HEK293 (cell line): ENCODE measurements at regions not wholly inside any gene's neighbourhood (a gene's known extent, or its start where the extent isn't known, plus 50 kb on each side); places are given as distances from the start of the nearest gene placed in this dataset.

ENCODE experiments used
- CTCF ChIA-PET: fragments of 350-600 bp; formaldehyde crosslinking; extraction: SDS; loops from one replicate; lab custom pipeline; 2021; ENCODE audit warnings: antibody characterized with exemption; lab: Yijun Ruan, JAX
- POLR2A ChIA-PET: fragments of 300-600 bp; formaldehyde crosslinking; extraction: SDS; loops from one replicate; lab custom pipeline; 2020; ENCODE audit warnings: antibody characterized with exemption, inconsistent platforms; lab: Yijun Ruan, JAX
- H3K27ac ChIP-seq: fragments of 200-500 bp; sonication (Bioruptor generic); 2 replicates; pipeline ENCODE4 v1.5.1; 2014; ENCODE audit warnings: low read depth, low read length, control low read depth, inconsistent platforms; ENCODE audit errors: extremely low read depth
- H3K36me3 ChIP-seq, 2 experiments: fragments of 200-500 bp in 1 of 2; sonication (Bioruptor generic) in 1 of 2; 1 replicate in 1 of 2; 2 replicates in 1 of 2; pipeline ENCODE4 v1.5.1; 2014 to 2017; ENCODE audit warnings: inconsistent platforms in 2 of 2, low read length in 2 of 2; ENCODE audit not compliant: control insufficient read depth in 2 of 2, insufficient read depth in 1 of 2
- H3K4me1 ChIP-seq: fragments of 200-500 bp; sonication (Bioruptor generic); 2 replicates; pipeline ENCODE4 v1.5.1; 2014; ENCODE audit warnings: mild to moderate bottlenecking, low read length, inconsistent platforms; ENCODE audit not compliant: control insufficient read depth, insufficient read depth
- H3K4me3 ChIP-seq: 2 replicates; pipeline ENCODE4 v1.5.1; 2011; ENCODE audit warnings: low read depth, mild to moderate bottlenecking, control low read depth, low read length, moderate library complexity
- H3K9me3 ChIP-seq: fragments of 200-500 bp; sonication (Bioruptor generic); 2 replicates; pipeline ENCODE4 v1.5.1; 2014; ENCODE audit warnings: low read depth, low read length, inconsistent platforms; ENCODE audit not compliant: control insufficient read depth, insufficient read depth
- FEZF1 ChIP-seq: fragments of 450-650 bp; formaldehyde crosslinking; IDR thresholded peaks from 2 replicates; pipeline ENCODE4 v1.5.1; 2016; ENCODE audit warnings: missing biosample characterization, missing genetic modification characterization
- GLI2 ChIP-seq: fragments of 450-650 bp; formaldehyde crosslinking; IDR thresholded peaks from 2 replicates; pipeline ENCODE4; 2017; ENCODE audit warnings: missing biosample characterization, missing genetic modification characterization, low read depth, borderline replicate concordance
- TCF7L2 ChIP-seq: IDR thresholded peaks from 2 replicates; pipeline ENCODE4 v1.6.1; 2011; ENCODE audit warnings: low read depth, mild to moderate bottlenecking, inconsistent platforms, low read length, moderate library complexity, borderline replicate concordance
- ZFHX2 ChIP-seq: fragments of 450-650 bp; formaldehyde crosslinking; conservative IDR thresholded peaks from 2 replicates; pipeline ENCODE4 v1.5.1; 2016; ENCODE audit warnings: missing biosample characterization, missing genetic modification characterization
- ZFP37 ChIP-seq: fragments of 450-650 bp; formaldehyde crosslinking; IDR thresholded peaks from 2 replicates; pipeline ENCODE4 v1.5.1; 2016; ENCODE audit warnings: missing biosample characterization, missing genetic modification characterization
- ZNF112 ChIP-seq: fragments of 450-650 bp; formaldehyde crosslinking; IDR thresholded peaks from 2 replicates; pipeline ENCODE4 v1.5.0; 2017; ENCODE audit warnings: missing biosample characterization, missing genetic modification characterization
- ZNF155 ChIP-seq: fragments of 450-650 bp; formaldehyde crosslinking; IDR thresholded peaks from 2 replicates; pipeline ENCODE4 v1.5.1; 2016; ENCODE audit warnings: missing biosample characterization, missing genetic modification characterization
- ZNF280D ChIP-seq: fragments of 450-650 bp; formaldehyde crosslinking; IDR thresholded peaks from 2 replicates; pipeline ENCODE4 v1.5.1; 2016; ENCODE audit warnings: missing biosample characterization, missing genetic modification characterization
- ZNF311 ChIP-seq: fragments of 450-650 bp; formaldehyde crosslinking; IDR thresholded peaks from 2 replicates; pipeline ENCODE4 v1.5.1; 2017; ENCODE audit warnings: missing biosample characterization, missing genetic modification characterization, borderline replicate concordance
- ZNF350 ChIP-seq: fragments of 450-650 bp; formaldehyde crosslinking; IDR thresholded peaks from 2 replicates; pipeline ENCODE4 v1.5.0; 2017; ENCODE audit warnings: missing biosample characterization, mild to moderate bottlenecking, missing genetic modification characterization
- ZNF37A ChIP-seq: fragments of 450-650 bp; IDR thresholded peaks from 2 replicates; pipeline ENCODE4 v1.5.1; 2018; ENCODE audit warnings: missing biosample characterization, missing genetic modification characterization
- ZNF423 ChIP-seq: fragments of 450-650 bp; formaldehyde crosslinking; IDR thresholded peaks from 2 replicates; pipeline ENCODE4 v1.5.1; 2016; ENCODE audit warnings: missing biosample characterization, missing genetic modification characterization
- ZNF449 ChIP-seq: fragments of 450-650 bp; formaldehyde crosslinking; IDR thresholded peaks from 2 replicates; pipeline ENCODE4 v1.5.1; 2017; ENCODE audit warnings: missing biosample characterization, mild to moderate bottlenecking, missing genetic modification characterization, moderate library complexity
- ZNF521 ChIP-seq: fragments of 450-650 bp; formaldehyde crosslinking; IDR thresholded peaks from 2 replicates; pipeline ENCODE4 v1.5.1; 2017; ENCODE audit warnings: missing biosample characterization, mild to moderate bottlenecking, missing genetic modification characterization
- ZNF610 ChIP-seq: fragments of 450-650 bp; formaldehyde crosslinking; IDR thresholded peaks from 2 replicates; pipeline ENCODE4 v1.5.1; 2016; ENCODE audit warnings: missing biosample characterization, missing genetic modification characterization, borderline replicate concordance
- ZNF621 ChIP-seq: fragments of 450-650 bp; formaldehyde crosslinking; IDR thresholded peaks from 2 replicates; pipeline ENCODE4 v1.5.1; 2017; ENCODE audit warnings: missing biosample characterization, missing genetic modification characterization
- ZNF623 ChIP-seq: fragments of 450-650 bp; formaldehyde crosslinking; IDR thresholded peaks from 2 replicates; pipeline ENCODE4 v1.5.1; 2016; ENCODE audit warnings: missing biosample characterization, missing genetic modification characterization
- ZNF654 ChIP-seq: fragments of 450-650 bp; formaldehyde crosslinking; IDR thresholded peaks from 2 replicates; pipeline ENCODE4 v1.5.1; 2016; ENCODE audit warnings: low read depth, missing biosample characterization, missing genetic modification characterization
- ZNF791 ChIP-seq: fragments of 450-650 bp; formaldehyde crosslinking; IDR thresholded peaks from 2 replicates; pipeline ENCODE4 v1.5.1; 2016; ENCODE audit warnings: missing biosample characterization, missing genetic modification characterization
- ZNF830 ChIP-seq: fragments of 450-650 bp; IDR thresholded peaks from 2 replicates; pipeline ENCODE4 v1.5.0; 2018; ENCODE audit warnings: missing biosample characterization, missing genetic modification characterization, low read depth, mild to moderate bottlenecking, moderate library complexity
- TF ChIP-seq, protein P1 (sequence below): fragments of 450-650 bp; formaldehyde crosslinking; IDR thresholded peaks from 2 replicates; pipeline ENCODE4; 2016; ENCODE audit warnings: missing biosample characterization, missing genetic modification characterization

GRCh38 chr15:93189561-93189960, 100.5 kb upstream of the RGMA start:
- CTCF ChIA-PET: no interaction called here
- TF ChIP-seq ZNF791 (tag by site-specific recombination) (no peak), ZNF423 (tag by site-specific recombination) (no peak)
- Histone ChIP-seq H3K4me3 (no peak overlapping the region), H3K36me3 (no peaks in the 10 kb centered on the region), H3K4me1 (no peaks in the 10 kb centered on the region), H3K27ac (no peak overlapping the region), H3K9me3 (no peaks in the 10 kb centered on the region)
- POLR2A ChIA-PET: no interaction called here

DNA sequence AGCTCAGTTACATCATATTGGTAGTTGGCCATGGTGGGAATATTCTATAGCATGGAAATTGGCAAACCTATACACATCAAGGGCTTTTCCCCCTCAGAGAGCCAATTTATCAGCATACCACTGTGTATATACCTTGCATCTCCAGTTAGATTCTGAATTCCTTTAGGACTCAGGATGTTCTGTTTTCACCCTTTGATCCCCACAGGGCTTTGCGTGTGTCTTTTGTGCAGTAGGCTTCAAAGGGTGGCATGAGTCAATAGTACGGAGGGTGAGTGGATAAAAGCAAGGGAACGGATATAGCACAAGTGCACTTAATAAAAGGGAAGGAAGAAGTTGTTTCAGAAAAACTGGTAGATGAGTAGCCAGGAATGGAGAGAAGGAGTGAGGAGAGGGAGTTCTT, 99.2 kb upstream of the RGMA start:
- no peak overlapping the region for H3K4me3 ChIP-seq
- H3K4me1 ChIP-seq: no peaks in the 10 kb centered on the region
- H3K9me3 ChIP-seq: no peaks in the 10 kb centered on the region
- H3K36me3 ChIP-seq: no peaks in the 10 kb centered on the region
- TF ChIP-seq ZNF280D (no peak), ZNF830 (no peak), ZNF521 (tag by site-specific recombination) (no peak), ZNF311 (tag by site-specific recombination) (no peak), ZFP37 (no peak), ZNF449 (tag by site-specific recombination) (no peak), ZNF623 (tag by site-specific recombination) (no peak), TCF7L2 (no peak), ZNF112 (no peak), GLI2 (tag by site-specific recombination) (no peak), ZNF37A (no peak), ZNF610 (tag by site-specific recombination) (no peak), ZNF155 (tag by site-specific recombination) (no peak), ZFHX2 (tag by site-specific recombination) (no peak), ZNF350 (tag by site-specific recombination) (no peak), FEZF1 (no peak), ZNF654 (tag by site-specific recombination) (no peak), ZNF621 (tag by site-specific recombination) (no peak)
- TF ChIP-seq, protein P1, sequence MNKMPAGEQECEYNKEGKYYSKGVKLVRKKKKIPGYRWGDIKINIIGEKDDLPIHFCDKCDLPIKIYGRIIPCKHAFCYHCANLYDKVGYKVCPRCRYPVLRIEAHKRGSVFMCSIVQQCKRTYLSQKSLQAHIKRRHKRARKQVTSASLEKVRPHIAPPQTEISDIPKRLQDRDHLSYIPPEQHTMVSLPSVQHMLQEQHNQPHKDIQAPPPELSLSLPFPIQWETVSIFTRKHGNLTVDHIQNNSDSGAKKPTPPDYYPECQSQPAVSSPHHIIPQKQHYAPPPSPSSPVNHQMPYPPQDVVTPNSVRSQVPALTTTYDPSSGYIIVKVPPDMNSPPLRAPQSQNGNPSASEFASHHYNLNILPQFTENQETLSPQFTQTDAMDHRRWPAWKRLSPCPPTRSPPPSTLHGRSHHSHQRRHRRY (tag by site-specific recombination): no peak
- POLR2A ChIA-PET: no interaction called here
- no peak overlapping the region for H3K27ac ChIP-seq
- CTCF ChIA-PET: interaction anchor here (0.5 to 0.7 kb wide), 2 partner anchors 47 to 1658 kb away, joined by 4 to 5 read pairs; no protein-coding TSS in a partner anchor
